ENCODE measurements at regions not wholly inside any gene's neighbourhood (a gene's known extent, or its start where the extent isn't known, plus 50 kb on each side); places are given as distances from the start of the nearest gene placed in this dataset.

- Histone ChIP-seq H3K36me3 (ENCODE audit: insufficient read depth, low read length) (no peaks in the 10 kb centered on the region), H3K4me1 (ENCODE audit: insufficient read depth, low read length, severe bottlenecking) (no peaks in the 10 kb centered on the region), H3K27ac (ENCODE audit: low read depth, low read length, poor library complexity, severe bottlenecking) (no peak overlapping the region), H3K9me3 (ENCODE audit: low read length) (no peaks in the 10 kb centered on the region), H3K4me3 (ENCODE audit: low read depth, low read length, poor library complexity, severe bottlenecking) (no peak overlapping the region), H3K9me2 (ENCODE audit: low read depth, low read length) (no peaks in the 10 kb centered on the region; the same call in 1 of the 2 replicates), H2AFZ (ENCODE audit: low read length) (no peak overlapping the region), H4K20me1 (ENCODE audit: insufficient read depth, low read length) (no peaks in the 10 kb centered on the region), H3K27me3 (ENCODE audit: insufficient read depth, low read length) (no peaks in the 10 kb centered on the region), H3K79me2 (ENCODE audit: insufficient read depth, low read length) (no peaks in the 10 kb centered on the region), H3F3A (ENCODE audit: insufficient read depth, low read length) (no peaks in the 10 kb centered on the region), H3K4me2 (ENCODE audit: low read length) (no peak overlapping the region), H3K9ac (ENCODE audit: low read length) (no peak overlapping the region)
- TF ChIP-seq CTCF (IDR thresholded peaks at IDR 0.05; ENCODE audit: low read length) (no peak), EZH2 (IDR thresholded peaks at IDR 0.05; ENCODE audit: borderline replicate concordance, low read length) (no peak)
Observed at GRCh38 chr7:110607050-110607857, 483.7 kb upstream of the LRRN3 start.

GRCh38 chr7:110609336-110609735 lies 481.6 kb upstream of the LRRN3 start:
- Histone ChIP-seq H2AFZ (ENCODE audit: low read length) (no peak overlapping the region), H3K4me3 (ENCODE audit: low read depth, low read length, poor library complexity, severe bottlenecking) (no peak overlapping the region), H3K4me2 (ENCODE audit: low read length) (no peak overlapping the region), H3K9me2 (ENCODE audit: low read depth, low read length) (no peaks in the 10 kb centered on the region; the same call in 1 of the 2 replicates), H3K9ac (ENCODE audit: low read length) (no peak overlapping the region), H3K27me3 (ENCODE audit: insufficient read depth, low read length) (no peaks in the 10 kb centered on the region), H4K20me1 (ENCODE audit: insufficient read depth, low read length) (no peaks in the 10 kb centered on the region), H3K36me3 (ENCODE audit: insufficient read depth, low read length) (no peaks in the 10 kb centered on the region), H3F3A (ENCODE audit: insufficient read depth, low read length) (no peaks in the 10 kb centered on the region), H3K4me1 (ENCODE audit: insufficient read depth, low read length, severe bottlenecking) (no peaks in the 10 kb centered on the region), H3K27ac (ENCODE audit: low read depth, low read length, poor library complexity, severe bottlenecking) (no peak overlapping the region), H3K79me2 (ENCODE audit: insufficient read depth, low read length) (no peaks in the 10 kb centered on the region), H3K9me3 (ENCODE audit: low read length) (no peaks in the 10 kb centered on the region)
- no peak for TF ChIP-seq EZH2 (IDR thresholded peaks at IDR 0.05; ENCODE audit: borderline replicate concordance, low read length)

- H3K9me3 ChIP-seq (ENCODE audit: low read length) = peaks cover 2% of the 10 kb centered on the region; the same call in 1 of the 2 replicates
- no peaks in the 10 kb centered on the region for H3K4me1 ChIP-seq (ENCODE audit: insufficient read depth, low read length, severe bottlenecking)
- H3K36me3 ChIP-seq (ENCODE audit: insufficient read depth, low read length) = no peaks in the 10 kb centered on the region
- H3K27ac ChIP-seq (ENCODE audit: low read depth, low read length, poor library complexity, severe bottlenecking) = no peak overlapping the region
- no peaks in the 10 kb centered on the region for H4K20me1 ChIP-seq (ENCODE audit: insufficient read depth, low read length)
- no peaks in the 10 kb centered on the region for H3F3A ChIP-seq (ENCODE audit: insufficient read depth, low read length)
- TF ChIP-seq CTCF (IDR thresholded peaks at IDR 0.05; ENCODE audit: low read length) = no peak
- TF ChIP-seq EZH2 (IDR thresholded peaks at IDR 0.05; ENCODE audit: borderline replicate concordance, low read length) = no peak
- no peak overlapping the region for H3K4me3 ChIP-seq (ENCODE audit: low read depth, low read length, poor library complexity, severe bottlenecking)
- no peaks in the 10 kb centered on the region for H3K79me2 ChIP-seq (ENCODE audit: insufficient read depth, low read length)
- H3K9ac ChIP-seq (ENCODE audit: low read length) = no peak overlapping the region
- H2AFZ ChIP-seq (ENCODE audit: low read length) = no peak overlapping the region
- H3K27me3 ChIP-seq (ENCODE audit: insufficient read depth, low read length) = no peaks in the 10 kb centered on the region
- H3K9me2 ChIP-seq (ENCODE audit: low read depth, low read length) = no peaks in the 10 kb centered on the region; the same call in 1 of the 2 replicates
- H3K4me2 ChIP-seq (ENCODE audit: low read length) = no peak overlapping the region
Observed at GRCh38 chr7:110612680-110613079, 478.2 kb upstream of the LRRN3 start.
